ENCODE measurements at regions not wholly inside any gene's neighbourhood (a gene's known extent, or its start where the extent isn't known, plus 50 kb on each side); places are given as distances from the start of the nearest gene placed in this dataset.

DNA sequence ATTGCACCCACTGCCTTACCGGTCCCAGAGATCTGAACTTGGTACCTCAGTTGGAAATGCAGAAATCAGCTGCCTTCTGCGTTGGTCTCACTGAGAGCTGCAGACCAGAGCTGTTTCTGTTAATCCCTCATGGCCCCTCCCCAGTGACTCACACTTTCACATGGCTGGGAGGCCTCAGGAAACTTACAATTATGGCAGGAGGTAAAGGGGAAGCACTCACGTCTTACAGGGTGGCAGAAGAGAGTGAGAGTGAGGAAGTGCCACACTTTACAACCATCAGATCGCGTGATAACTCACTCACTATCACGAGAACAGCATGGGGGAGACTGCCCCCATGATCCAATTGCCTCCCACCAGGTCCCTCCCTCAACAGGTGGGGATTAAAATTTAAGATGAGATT is 648.5 kb downstream of the MTRR start:
- DNase-seq = no peak
- H3K36me3 ChIP-seq (replicated peaks in 1 of 2) = no peaks in the 10 kb centered on the region
- no peaks in the 10 kb centered on the region for H3K27me3 ChIP-seq
- WGBS, 4 donors = 55 to 73% (median 68%) methylated on average over 5 to 6 of the region's 6 CpGs
- TF ChIP-seq POLR2A (IDR thresholded peaks at IDR 0.05) = no peak
- no peak for TF ChIP-seq CTCF (IDR thresholded peaks at IDR 0.05)
- no peaks in the 10 kb centered on the region for H3K9me3 ChIP-seq (replicated peaks in 1 of 3)
- no peaks in the 10 kb centered on the region for H3K4me1 ChIP-seq (replicated peaks in 1 of 2)
- H3K4me3 ChIP-seq = no peak overlapping the region
- no peak overlapping the region for H3K27ac ChIP-seq
- intact Hi-C loops (cut with DNase I) = no loop called here

- Histone ChIP-seq H3K9me3 (replicated peaks in 1 of 3) (no peaks in the 10 kb centered on the region), H3K4me1 (replicated peaks in 1 of 2) (no peaks in the 10 kb centered on the region), H3K27me3 (no peaks in the 10 kb centered on the region), H3K36me3 (replicated peaks in 1 of 2) (no peaks in the 10 kb centered on the region), H3K27ac (no peak overlapping the region), H3K4me3 (no peak overlapping the region)
- 61 to 77% (median 68%) methylated on average over 3 of the region's 3 CpGs for WGBS, 4 donors
- intact Hi-C loops (cut with DNase I) = no loop called here
- TF ChIP-seq CTCF (IDR thresholded peaks at IDR 0.05) (no peak), POLR2A (IDR thresholded peaks at IDR 0.05) (no peak)
- no peak for DNase-seq
Measured at GRCh38 chr5:8520917-8521316, 652.0 kb downstream of the MTRR start.

- no peaks in the 10 kb centered on the region for H3K27me3 ChIP-seq
- intact Hi-C loops (cut with DNase I) = no loop called here
- 76 to 92% (median 77%) methylated on average over 8 of the region's 8 CpGs for WGBS, 4 donors
Measured at GRCh38 chr5:8521991-8522390, 653.0 kb downstream of the MTRR start.

GRCh38 chr5:8522646-8523045 is 653.7 kb downstream of the MTRR start:
- WGBS, 4 donors = 45 to 62% (median 51%) methylated on average over 3 of the region's 3 CpGs
- TF ChIP-seq CTCF (IDR thresholded peaks at IDR 0.05) (no peak), POLR2A (IDR thresholded peaks at IDR 0.05) (no peak)
- Histone ChIP-seq H3K27me3 (no peaks in the 10 kb centered on the region), H3K4me1 (replicated peaks in 1 of 2) (no peaks in the 10 kb centered on the region), H3K9me3 (replicated peaks in 1 of 3) (no peaks in the 10 kb centered on the region), H3K27ac (no peak overlapping the region), H3K4me3 (no peak overlapping the region), H3K36me3 (replicated peaks in 1 of 2) (no peaks in the 10 kb centered on the region)
- DNase-seq = no peak
- intact Hi-C loops (cut with DNase I) = no loop called here

More at GRCh38 chr5:8521991-8522390, 653.0 kb downstream of the MTRR start:
- Histone ChIP-seq H3K4me3 (no peak overlapping the region), H3K4me1 (replicated peaks in 1 of 2) (no peaks in the 10 kb centered on the region), H3K36me3 (replicated peaks in 1 of 2) (no peaks in the 10 kb centered on the region), H3K27ac (no peak overlapping the region), H3K9me3 (replicated peaks in 1 of 3) (no peaks in the 10 kb centered on the region)
- TF ChIP-seq CTCF (IDR thresholded peaks at IDR 0.05) = no peak
- no peak for DNase-seq
